AG08396 (cell line): ENCODE measurements at regions not wholly inside any gene's neighbourhood (a gene's known extent, or its start where the extent isn't known, plus 50 kb on each side); places are given as distances from the start of the nearest gene placed in this dataset.
"Not testable (repeated sequence)": the region's sequence is repeated elsewhere in the genome, so short reads cannot be mapped to it uniquely, and the experiment has no call there.

ENCODE experiments used
- DNase-seq: peaks from one replicate; pipeline ENCODE4 v3.0.0; 2012; ENCODE audit warnings: low spot score, mixed read lengths

- DNase-seq: no peak
Measured at GRCh38 chr7:149633976-149634945, 136.7 kb upstream of the ZNF746 start.

GRCh38 chr7:149628361-149629149, 130.9 kb upstream of the ZNF746 start:
- not testable (repeated sequence) for DNase-seq

- no peak for DNase-seq
Measured at GRCh38 chr7:149627911-149628310, 130.3 kb upstream of the ZNF746 start.

- DNase-seq: no peak
Measured at GRCh38 chr7:149626972-149627371, 129.4 kb upstream of the ZNF746 start.

- DNase-seq: no peak
Measured at GRCh38 chr7:149625947-149626392, 128.4 kb upstream of the ZNF746 start.

GRCh38 chr7:149625340-149625946, 127.8 kb upstream of the ZNF746 start:
- peak; percentile 73 for DNase-seq

GRCh38 chr7:149624419-149625339, 127.1 kb upstream of the ZNF746 start:
- DNase-seq: peak; percentile 96

GRCh38 chr7:149624006-149624405, 126.4 kb upstream of the ZNF746 start:
- peak; percentile 27 for DNase-seq

- peak; percentile 18 for DNase-seq
Measured at GRCh38 chr7:149623262-149623997, 125.8 kb upstream of the ZNF746 start.

GRCh38 chr7:149622444-149623210, 125.0 kb upstream of the ZNF746 start:
- DNase-seq: no peak

- DNase-seq: no peak
Measured at GRCh38 chr7:149621776-149622175, 124.2 kb upstream of the ZNF746 start.

- no peak for DNase-seq
Measured at GRCh38 chr7:149620961-149621360, 123.4 kb upstream of the ZNF746 start.

GRCh38 chr7:149616898-149617297, 119.3 kb upstream of the ZNF746 start:
- DNase-seq: no peak

- DNase-seq: no peak
Measured at GRCh38 chr7:149615690-149616270, 118.2 kb upstream of the ZNF746 start.

- no peak for DNase-seq
Measured at GRCh38 chr7:149610441-149611011, 112.9 kb upstream of the ZNF746 start.

GRCh38 chr7:149608168-149608567, 110.6 kb upstream of the ZNF746 start:
- DNase-seq: no peak

GRCh38 chr7:149607683-149608082, 110.1 kb upstream of the ZNF746 start:
- no peak for DNase-seq

GRCh38 chr7:149606826-149607225, 109.2 kb upstream of the ZNF746 start:
- DNase-seq: no peak

- no peak for DNase-seq
Measured at GRCh38 chr7:149605696-149606095, 108.1 kb upstream of the ZNF746 start.
